K562 (cell line): ENCODE measurements at regions not wholly inside any gene's neighbourhood (a gene's known extent, or its start where the extent isn't known, plus 50 kb on each side); places are given as distances from the start of the nearest gene placed in this dataset.

Experiments
- BCOR ChIP-seq: fragments of 450-650 bp; IDR thresholded peaks from 2 replicates; pipeline ENCODE4 v1.6.1; 2016
- CC2D1A ChIP-seq: fragments of 450-650 bp; IDR thresholded peaks from 2 replicates; pipeline ENCODE4 v1.6.1; 2017; ENCODE audit warnings: mild to moderate bottlenecking
- DNMT1 ChIP-seq: fragments of 450-650 bp; IDR thresholded peaks from 2 replicates; pipeline ENCODE4 v1.6.1; 2016; ENCODE audit warnings: antibody characterized with exemption, mild to moderate bottlenecking
- E2F8 ChIP-seq: fragments of 450-650 bp; IDR thresholded peaks from 2 replicates; pipeline ENCODE4 v1.7.1; 2018; ENCODE audit warnings: mild to moderate bottlenecking, low read depth; ENCODE audit not compliant: partially characterized antibody
- ELF2 ChIP-seq: fragments of 250-450 bp; sonication (Bioruptor Pico); IDR thresholded peaks from 2 replicates; pipeline ENCODE4 v1.5.0; 2021; ENCODE audit warnings: mild to moderate bottlenecking
- MBD2 ChIP-seq: sonication (generic); IDR thresholded peaks from 2 replicates; pipeline ENCODE4 v1.6.1; 2016; ENCODE audit warnings: low read depth, borderline replicate concordance
- NFIC ChIP-seq: fragments of 450-650 bp; IDR thresholded peaks from 2 replicates; pipeline ENCODE4 v1.6.1; 2017; ENCODE audit warnings: mild to moderate bottlenecking, inconsistent platforms
- PCBP2 ChIP-seq: fragments of 200-400 bp; formaldehyde crosslinking; IDR thresholded peaks from 2 replicates; pipeline ENCODE4 v1.6.1; 2018; ENCODE audit warnings: low read length, low read depth, mild to moderate bottlenecking, moderate library complexity; ENCODE audit not compliant: poor library complexity, severe bottlenecking
- SNIP1 ChIP-seq: fragments of 450-650 bp; IDR thresholded peaks from 2 replicates; pipeline ENCODE4 v1.7.1; 2017; ENCODE audit warnings: low read depth, mild to moderate bottlenecking
- STAT6 ChIP-seq: sonication (generic); formaldehyde crosslinking; IDR thresholded peaks from 2 replicates; pipeline ENCODE4 v1.8.1; 2023; ENCODE audit warnings: mild to moderate bottlenecking, missing genetic modification reagents
- SUPT5H ChIP-seq: fragments of 450-650 bp; IDR thresholded peaks from 2 replicates; pipeline ENCODE4 v1.6.1; 2016
- TFAP4 ChIP-seq: sonication (generic); formaldehyde crosslinking; IDR thresholded peaks from 2 replicates; pipeline ENCODE4 v1.8.0; 2022; ENCODE audit warnings: missing genetic modification reagents, mild to moderate bottlenecking, moderate library complexity, borderline replicate concordance
- ZC3H11A ChIP-seq: IDR thresholded peaks from 2 replicates; pipeline ENCODE4 v1.6.1; 2012; ENCODE audit warnings: low read depth, low read length, improper control_type of control experiment
- ZMIZ1 ChIP-seq, 2 experiments: fragments of 150-350 bp in 1 of 2; IDR thresholded peaks; 2 replicates each; pipeline ENCODE4 v1.6.1; 2012 to 2016; ENCODE audit warnings: low read depth in 2 of 2, low read length in 2 of 2, mild to moderate bottlenecking in 1 of 2, moderate library complexity in 1 of 2
- ZNF445 ChIP-seq: fragments of 250-450 bp; sonication (Bioruptor Pico); IDR thresholded peaks from 2 replicates; pipeline ENCODE4 v1.4.0; 2020; ENCODE audit warnings: low read depth, mild to moderate bottlenecking, moderate library complexity
- ZNF766 ChIP-seq: fragments of 200-800 bp; sonication (Bioruptor generic); conservative IDR thresholded peaks from 2 replicates; pipeline ENCODE4 v1.6.1; 2016; ENCODE audit warnings: missing genetic modification characterization, missing compliant biosample characterization

- TF ChIP-seq STAT6: no peak
- peak; percentile 85; the same call in 1 of the 2 replicates for TF ChIP-seq BCOR
- TF ChIP-seq ZNF445 (CRISPR knock-in tag): no peak
- TF ChIP-seq TFAP4 (CRISPR knock-in tag): peak; percentile 9; the same call in 1 of the 2 replicates
- peak; percentile 64; the same call in 1 of the 2 replicates for TF ChIP-seq ELF2 (CRISPR knock-in tag)
- no peak for TF ChIP-seq ZMIZ1 (IDR thresholded peaks at IDR 0.05; ENCODE audit: low read depth in 2 of 2, low read length in 2 of 2)
- peak; percentile 59; the same call in 1 of the 2 replicates for TF ChIP-seq ZNF766 (CRISPR knock-in tag)
- peak; percentile 71 for TF ChIP-seq NFIC
- peak; percentile 50 for TF ChIP-seq E2F8
- no peak for TF ChIP-seq SUPT5H
- TF ChIP-seq MBD2: no peak
- TF ChIP-seq DNMT1: no peak
- no peak for TF ChIP-seq PCBP2
- TF ChIP-seq CC2D1A: peak; percentile 67; the same call in 1 of the 2 replicates
- TF ChIP-seq ZC3H11A: no peak
- TF ChIP-seq SNIP1: no peak
Observed at GRCh38 chr1:25037174-25038074, 107.3 kb upstream of the RUNX3 start (continued).
